ENCODE measurements at regions not wholly inside any gene's neighbourhood (a gene's known extent, or its start where the extent isn't known, plus 50 kb on each side); places are given as distances from the start of the nearest gene placed in this dataset.

GRCh38 chr12:105992849-105993740 is 145.7 kb downstream of the NUAK1 start:
- TF ChIP-seq CTCF (conservative IDR thresholded peaks at IDR 0.05 in 1 of 2, IDR thresholded peaks at IDR 0.05 in 1 of 2; ENCODE audit: low read depth in 1 of 2, low read length in 2 of 2), result no peak
- no peak for TF ChIP-seq EZH2 (IDR thresholded peaks at IDR 0.05; ENCODE audit: low read length, missing control alignments)

Measured in fibroblast of lung (primary cell).